K562 (cell line): ENCODE measurements at regions not wholly inside any gene's neighbourhood (a gene's known extent, or its start where the extent isn't known, plus 50 kb on each side); places are given as distances from the start of the nearest gene placed in this dataset.
A peak's percentile ranks its signal among the peaks of the same experiment; 100 is the strongest.

Source experiments
- ATAC-seq: fragments of 200-7000 bp; cut with Tn5 transposase; 3 replicates; pipeline ENCODE4 v1.9.1; 2020; ENCODE audit warnings: moderate library complexity
- BruUV-seq: library from RNA; stranded (reverse); fragments of 400-500 nt; replicated peaks from 2 replicates; lab custom pipeline; 2021; lab: Mats Ljungman, UMichigan
- CTCF ChIA-PET: fragments of 300-600 bp; formaldehyde crosslinking; extraction: SDS; loops from one replicate; lab custom pipeline; 2021; ENCODE audit warnings: low intra/inter-chr PET ratio; lab: Yijun Ruan, JAX
- POLR2A ChIA-PET: fragments of 300-600, 350-650 bp; sonication (Branson Sonifier 250); formaldehyde crosslinking; extraction: SDS; loops from one replicate; lab custom pipeline; 2021; ENCODE audit warnings: antibody characterized with exemption, inconsistent platforms; lab: Yijun Ruan, JAX
- DNase-seq, 4 experiments: peaks; one replicate each; pipeline versions ENCODE4 v3.0.0 to v3.0.0-alpha.2; 2011 to 2018; ENCODE audit warnings: low spot score in 3 of 4, mixed read lengths in 3 of 4; ENCODE audit errors: extremely low read depth in 1 of 4
- FAIRE-seq: peaks from 2 replicates; lab custom pipeline; 2011; peaks lifted over from hg19 to GRCh38; lab: Jason Lieb, UNC
- H2AFZ ChIP-seq: 2 replicates; pipeline ENCODE4 v1.6.0; 2011; ENCODE audit warnings: low read depth, low read length, control low read depth, inconsistent platforms
- H3K27ac ChIP-seq: fragments of 200-600 bp; 3 replicates; pipeline ENCODE4 v1.8.0; 2011; ENCODE audit warnings: low read depth, mild to moderate bottlenecking, control low read depth, inconsistent platforms, low read length, moderate library complexity, mixed read lengths; ENCODE audit errors: extremely low read depth
- H3K27me3 ChIP-seq, 2 experiments: fragments of 300-600 bp in 1 of 2; 2 replicates in 1 of 2; 3 replicates in 1 of 2; pipeline versions ENCODE4 v1.6.0 to v1.8.0; 2011; ENCODE audit warnings: inconsistent platforms in 2 of 2, low read length in 2 of 2, mild to moderate bottlenecking in 1 of 2, mixed read lengths in 1 of 2, moderate library complexity in 1 of 2; ENCODE audit not compliant: control insufficient read depth in 2 of 2, insufficient read depth in 2 of 2
- H3K36me3 ChIP-seq: fragments of 300-600 bp; 3 replicates; pipeline ENCODE4 v1.8.0; 2011; ENCODE audit warnings: mild to moderate bottlenecking, low read length, inconsistent platforms; ENCODE audit not compliant: control insufficient read depth, insufficient read depth
- H3K4me1 ChIP-seq, 2 experiments: fragments of 200-600 bp in 1 of 2; replicated peaks in 1 of 2; 2 replicates in 1 of 2; 3 replicates in 1 of 2; pipeline versions ENCODE4 v1.5.1 to v1.8.0; 2011; ENCODE audit warnings: inconsistent platforms in 2 of 2, low read length in 2 of 2, mild to moderate bottlenecking in 1 of 2, mixed read lengths in 1 of 2, moderate library complexity in 1 of 2; ENCODE audit not compliant: control insufficient read depth in 2 of 2, insufficient read depth in 2 of 2
- H3K4me2 ChIP-seq: 2 replicates; pipeline ENCODE4 v1.6.1; 2011; ENCODE audit warnings: low read length, control low read depth, inconsistent platforms, mixed read lengths; ENCODE audit not compliant: insufficient read depth
- H3K4me3 ChIP-seq: fragments of 200-600 bp; sonication (generic), shearing (Covaris generic); 2 replicates; pipeline ENCODE4 v1.5.1; 2016; ENCODE audit warnings: control low read depth, inconsistent platforms
- H3K79me2 ChIP-seq: fragments of 200-600 bp; 3 replicates; pipeline ENCODE4 v1.8.0; 2011; ENCODE audit warnings: low read length, inconsistent platforms; ENCODE audit not compliant: control insufficient read depth, insufficient read depth
- H3K9ac ChIP-seq, 2 experiments: 2 replicates each; pipeline versions ENCODE4 v1.6.0 to v1.6.1; 2011; ENCODE audit warnings: low read depth in 2 of 2, low read length in 2 of 2, control low read depth in 1 of 2, inconsistent platforms in 1 of 2, mild to moderate bottlenecking in 1 of 2, mixed read lengths in 1 of 2; ENCODE audit not compliant: insufficient read depth in 1 of 2
- H3K9me1 ChIP-seq: one replicate; pipeline ENCODE4 v1.6.0; 2011; ENCODE audit warnings: inconsistent platforms, mild to moderate bottlenecking, low read length, moderate library complexity; ENCODE audit not compliant: control insufficient read depth, insufficient read depth
- H3K9me3 ChIP-seq: replicated peaks from 2 replicates; pipeline ENCODE4 v1.5.1; 2011; ENCODE audit warnings: low read depth, low read length, inconsistent platforms; ENCODE audit not compliant: control insufficient read depth, insufficient read depth
- H4K20me1 ChIP-seq: replicated peaks from 2 replicates; pipeline ENCODE4 v1.6.1; 2011; ENCODE audit warnings: low read length, inconsistent platforms, mixed read lengths; ENCODE audit not compliant: control insufficient read depth, insufficient read depth
- AFF1 ChIP-seq, 2 experiments: fragments of 450-650 bp; IDR thresholded peaks; 2 replicates each; pipeline ENCODE4 v1.6.1; 2018; ENCODE audit warnings: mild to moderate bottlenecking in 2 of 2, low read depth in 1 of 2; ENCODE audit not compliant: partially characterized antibody in 2 of 2
- ELF2 ChIP-seq: fragments of 250-450 bp; sonication (Bioruptor Pico); IDR thresholded peaks from 2 replicates; pipeline ENCODE4 v1.5.0; 2021; ENCODE audit warnings: mild to moderate bottlenecking
- GABPA ChIP-seq: fragments of 200-800 bp; sonication (Bioruptor generic); conservative IDR thresholded peaks from 2 replicates; pipeline ENCODE4 v1.6.1; 2016; ENCODE audit warnings: low read depth, missing genetic modification characterization, missing compliant biosample characterization
- JUND ChIP-seq, 2 experiments: IDR thresholded peaks; 2 replicates in 1 of 2; 3 replicates in 1 of 2; pipeline ENCODE4 v1.6.1; 2011; ENCODE audit warnings: borderline replicate concordance in 2 of 2, low read depth in 2 of 2, low read length in 2 of 2, improper control_type of control experiment in 1 of 2, missing biosample characterization in 1 of 2, missing genetic modification characterization in 1 of 2, missing genetic modification reagents in 1 of 2
- L3MBTL2 ChIP-seq: fragments of 450-650 bp; IDR thresholded peaks from 2 replicates; pipeline ENCODE4 v1.6.1; 2016; ENCODE audit warnings: mild to moderate bottlenecking, moderate library complexity
- MIER1 ChIP-seq: fragments of 450-650 bp; IDR thresholded peaks from 2 replicates; pipeline ENCODE4 v1.6.1; 2016; ENCODE audit warnings: antibody characterized with exemption, mild to moderate bottlenecking, low read depth
- NR0B1 ChIP-seq: fragments of 450-650 bp; IDR thresholded peaks from one replicate; pipeline ENCODE4 v1.6.1; 2018; ENCODE audit warnings: mild to moderate bottlenecking, moderate library complexity; ENCODE audit not compliant: partially characterized antibody
- PTTG1 ChIP-seq: fragments of 450-650 bp; IDR thresholded peaks from 2 replicates; pipeline ENCODE4 v1.6.1; 2016; ENCODE audit warnings: low read depth, mild to moderate bottlenecking, missing genetic modification characterization, missing compliant biosample characterization
- RCOR1 ChIP-seq, 2 experiments: IDR thresholded peaks; 2 replicates each; pipeline ENCODE4 v1.6.1; 2012; ENCODE audit warnings: low read depth in 2 of 2, low read length in 2 of 2, borderline replicate concordance in 1 of 2, improper control_type of control experiment in 1 of 2
- SMARCC2 ChIP-seq: fragments of 450-650 bp; IDR thresholded peaks from 2 replicates; pipeline ENCODE4 v1.6.1; 2017; ENCODE audit warnings: antibody characterized with exemption, moderate library complexity, mild to moderate bottlenecking, low read depth
- TAF9B ChIP-seq: fragments of 450-650 bp; IDR thresholded peaks from 2 replicates; pipeline ENCODE4 v1.6.1; 2018; ENCODE audit warnings: mild to moderate bottlenecking; ENCODE audit not compliant: partially characterized antibody
- TEAD2 ChIP-seq: fragments of 450-650 bp; IDR thresholded peaks from 2 replicates; pipeline ENCODE4 v1.6.1; 2016; ENCODE audit warnings: missing genetic modification characterization, control low read depth, missing compliant biosample characterization
- USF1 ChIP-seq: sonication (generic); formaldehyde crosslinking; IDR thresholded peaks from 2 replicates; pipeline ENCODE4 v1.9.0; 2022; ENCODE audit warnings: mild to moderate bottlenecking, missing genetic modification reagents
- ZNF444 ChIP-seq: fragments of 250-450 bp; sonication (Bioruptor Pico); IDR thresholded peaks from 2 replicates; pipeline ENCODE4 v1.4.0; 2020; ENCODE audit warnings: mild to moderate bottlenecking, moderate library complexity
- ZNF57 ChIP-seq: fragments of 450-650 bp; formaldehyde crosslinking; IDR thresholded peaks from 2 replicates; pipeline ENCODE4 v1.4.0; 2020; ENCODE audit warnings: mild to moderate bottlenecking, moderate library complexity
- WGBS: fragments of 100-300 bp; shearing (Covaris generic); methylation state at CpG from one replicate; pipeline ENCODE4 v1.1.6; 2016; ENCODE audit warnings: low coverage, mixed read lengths; ENCODE audit not compliant: insufficient coverage; ENCODE audit errors: missing lambda C conversion rate; 5-methylcytosine and 5-hydroxymethylcytosine counted together
- in situ Hi-C: fragments of 300-500 bp; cut with MboI; formaldehyde crosslinking; loops from 4 replicates; pipeline ENCODE4 v1.15.0; 2018; ENCODE audit warnings: inconsistent platforms, mixed read lengths
- intact Hi-C: fragments of 100-400 bp; cut with micrococcal nuclease; formaldehyde crosslinking; loops from 2 replicates; pipeline ENCODE4 v1.14.2; 2022

GRCh38 chr5:5700549-5700948, 278.1 kb downstream of the ICE1 start (continued):
- TF ChIP-seq AFF1 (IDR thresholded peaks at IDR 0.05; ENCODE audit: low read depth in 1 of 2, partially characterized antibody in 2 of 2): no peak
- no peak for TF ChIP-seq ZNF57
- TF ChIP-seq ELF2 (CRISPR knock-in tag): no peak
- no peak for TF ChIP-seq USF1 (CRISPR knock-in tag)
- TF ChIP-seq, all 486 proteins: peak for 0

GRCh38 chr5:5699062-5699461, 276.6 kb downstream of the ICE1 start:
- H2AFZ ChIP-seq: peak overlapping the region; percentile 69; the same call in 1 of the 2 replicates
- peak; percentile 93 for ATAC-seq
- no peak overlapping the region for H3K4me3 ChIP-seq
- DNase-seq: peak; percentile 34 to 58 (median 47)
- no TSS peak for BruUV-seq
- H3K9me3 ChIP-seq: no peaks in the 10 kb centered on the region
- H3K27me3 ChIP-seq: no peaks in the 10 kb centered on the region
- no peaks in the 10 kb centered on the region for H3K36me3 ChIP-seq
- in situ Hi-C loops (no loop called here), intact Hi-C loops (loop anchor here (1.0 kb wide), 2 partner anchors 202 to 207 kb away; no protein-coding TSS in a partner anchor)
- H3K9me1 ChIP-seq: no peaks in the 10 kb centered on the region
- 4% methylated on average over 12 of the region's 12 CpGs for WGBS
- peak; percentile 78 for FAIRE-seq
- H3K27ac ChIP-seq: no peak overlapping the region
- H4K20me1 ChIP-seq: no peaks in the 10 kb centered on the region
- no peak overlapping the region for H3K9ac ChIP-seq
- POLR2A ChIA-PET: interaction anchor here (1.2 to 1.6 kb wide), 2 partner anchors 11 to 16 kb away, joined by 3 read pairs; no protein-coding TSS in a partner anchor
- H3K4me1 ChIP-seq: no peaks in the 10 kb centered on the region
- H3K79me2 ChIP-seq: no peaks in the 10 kb centered on the region
- CTCF ChIA-PET: interaction anchor here (0.6 kb wide), 1 partner anchor 1105 kb away, joined by 3 read pairs; no protein-coding TSS in a partner anchor
- no peak overlapping the region for H3K4me2 ChIP-seq
- TF ChIP-seq L3MBTL2 (0 out of 2 replicates have a peak, but pooled peaks have one; percentile 26), GABPA (no peak), RCOR1 (IDR thresholded peaks at IDR 0.05; ENCODE audit: borderline replicate concordance in 1 of 2, low read depth in 2 of 2, low read length in 2 of 2) (peak in 1 of 2 experiments; percentile 37; a peak in 1 of 4 replicates), TEAD2 (tag) (no peak), MIER1 (no peak), JUND (IDR thresholded peaks at IDR 0.05; ENCODE audit: borderline replicate concordance, low read depth, low read length) (0 out of 2 replicates have a peak, but pooled peaks have one; percentile 18), JUND (tag; IDR thresholded peaks at IDR 0.05; ENCODE audit: borderline replicate concordance, low read depth, low read length) (no peak), TAF9B (no peak), NR0B1 (no peak), PTTG1 (tag) (no peak), SMARCC2 (no peak), ZNF444 (CRISPR knock-in tag) (no peak)
